ENCODE measurements at regions not wholly inside any gene's neighbourhood (a gene's known extent, or its start where the extent isn't known, plus 50 kb on each side); places are given as distances from the start of the nearest gene placed in this dataset.

GRCh38 chr5:136892000-136892399, 526.7 kb upstream of the TRPC7 start:
- DNase-seq (ENCODE audit: low spot score), result no peak
- no peak for TF ChIP-seq CTCF (IDR thresholded peaks at IDR 0.05; ENCODE audit: extremely low read depth, missing control alignments)

DNA sequence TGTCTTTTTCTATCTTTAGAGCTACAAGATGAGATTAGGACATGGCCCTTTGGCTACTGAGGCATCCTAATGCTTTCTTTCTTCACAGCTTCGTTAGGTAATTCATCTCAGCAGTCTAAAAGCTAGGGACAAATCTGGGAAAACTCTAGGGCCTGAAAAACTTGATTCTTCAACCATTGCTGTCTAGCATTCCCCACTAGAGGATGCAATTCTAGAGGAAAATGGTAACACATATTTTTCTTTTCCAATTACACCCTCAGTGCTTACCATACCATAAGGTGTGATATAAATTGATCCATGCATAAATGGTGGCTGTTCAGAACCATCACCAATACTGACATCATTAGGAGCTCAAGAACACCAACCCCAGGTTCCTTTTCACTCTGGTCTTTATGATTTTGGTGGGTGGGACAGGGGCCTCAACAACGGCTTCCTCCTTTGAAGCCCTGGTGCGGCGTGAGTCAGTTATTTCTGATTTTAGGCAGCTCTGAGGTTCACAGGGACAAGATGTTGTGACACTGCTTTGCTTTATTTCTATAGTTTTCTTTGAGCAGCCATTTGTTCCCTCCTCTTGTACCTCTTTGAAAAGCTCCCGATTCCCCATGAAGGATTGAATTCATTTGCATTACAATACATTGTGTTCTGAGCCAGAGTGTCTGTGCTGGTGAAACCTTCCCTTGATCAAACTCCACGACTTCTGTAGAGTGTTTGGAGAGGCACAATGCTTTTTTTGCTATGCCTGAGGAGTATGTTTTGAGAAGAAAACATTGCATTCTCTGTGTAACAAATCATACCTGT, 526.0 kb upstream of the TRPC7 start:
- DNase-seq (ENCODE audit: low spot score), result no peak
- TF ChIP-seq CTCF (IDR thresholded peaks at IDR 0.05; ENCODE audit: extremely low read depth, missing control alignments), result no peak

- no peak for TF ChIP-seq CTCF (IDR thresholded peaks at IDR 0.05; ENCODE audit: extremely low read depth, missing control alignments)
- DNase-seq (ENCODE audit: low spot score), result no peak
Observed at GRCh38 chr5:136890431-136891148, 525.2 kb upstream of the TRPC7 start.

DNA sequence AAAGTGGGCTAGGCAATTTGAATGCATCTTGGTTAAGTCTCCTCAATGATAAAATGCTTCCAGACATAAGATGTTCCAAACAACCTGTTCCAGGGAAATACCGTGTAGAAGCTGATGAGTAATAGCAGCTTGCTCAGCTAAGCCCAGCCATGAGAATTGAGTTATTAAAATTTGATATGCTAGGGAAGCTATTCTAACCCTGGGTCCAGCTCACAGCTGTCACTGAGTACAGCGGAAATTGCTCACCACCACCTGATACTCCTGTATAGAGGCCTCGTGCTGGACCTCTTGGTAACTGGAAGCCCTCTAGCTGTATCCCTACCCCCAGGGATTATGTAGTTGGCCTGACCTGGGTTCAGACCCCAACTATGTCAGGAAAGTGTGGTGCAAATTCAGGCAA, 521.3 kb upstream of the TRPC7 start:
- DNase-seq (ENCODE audit: low spot score), result no peak
- no peak for TF ChIP-seq CTCF (IDR thresholded peaks at IDR 0.05; ENCODE audit: extremely low read depth, missing control alignments)

- DNase-seq (ENCODE audit: low spot score), result no peak
- no peak for TF ChIP-seq CTCF (IDR thresholded peaks at IDR 0.05; ENCODE audit: extremely low read depth, missing control alignments)
Observed at GRCh38 chr5:136864960-136865359, 499.6 kb upstream of the TRPC7 start.

DNA sequence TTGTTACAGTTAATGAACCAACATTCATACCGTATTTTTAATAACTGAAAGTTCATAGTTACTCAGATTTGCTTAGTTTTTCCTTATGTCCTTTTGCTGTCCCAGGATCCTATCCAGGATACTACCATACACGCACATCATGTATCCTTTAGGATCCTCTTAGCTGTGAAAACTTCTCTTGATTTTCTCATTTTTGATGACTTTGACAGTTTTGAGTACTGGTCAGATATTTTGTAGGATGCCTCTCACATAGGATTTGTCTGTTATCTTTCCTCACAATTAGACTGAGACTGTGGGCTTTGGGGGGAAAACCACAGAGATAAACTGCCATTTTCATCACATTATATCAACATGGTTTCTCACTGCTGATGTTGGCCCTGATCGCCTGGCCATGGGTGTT, 491.3 kb upstream of the TRPC7 start:
- no peak for TF ChIP-seq CTCF (IDR thresholded peaks at IDR 0.05; ENCODE audit: extremely low read depth, missing control alignments)
- no peak for DNase-seq (ENCODE audit: low spot score)

GRCh38 chr5:136853971-136854370, 488.6 kb upstream of the TRPC7 start:
- TF ChIP-seq CTCF (IDR thresholded peaks at IDR 0.05; ENCODE audit: extremely low read depth, missing control alignments), result no peak
- DNase-seq (ENCODE audit: low spot score), result no peak

Measured in GM20000 (cell line).